Heart left ventricle (tissue), 16 donors: ENCODE measurements at regions not wholly inside any gene's neighbourhood (a gene's known extent, or its start where the extent isn't known, plus 50 kb on each side); places are given as distances from the start of the nearest gene placed in this dataset.

Source experiments
- ATAC-seq, 4 donors: fragments of 200-7000 bp; cut with Tn5 transposase; one replicate each; pipeline ENCODE4 v1.9.1; 2020 to 2022; ENCODE audit warnings: moderate library complexity in 4 of 4, mild to moderate bottlenecking in 3 of 4, moderate number of reproducible peaks in 1 of 4
- DNase-seq, 5 donors: peaks; one replicate each; pipeline ENCODE4 v3.0.0-alpha.2; 2020
- H3K27ac ChIP-seq, 12 donors: fragments of 200-600 bp; sonication (generic) in 4 of 12; one replicate each; pipeline versions ENCODE4 v1.5.0 to v1.8.0; 2016 to 2022; ENCODE audit warnings: mild to moderate bottlenecking in 2 of 12
- H3K27me3 ChIP-seq, 9 donors: fragments of 200-600 bp; sonication (generic) in 2 of 9; one replicate each; pipeline versions ENCODE4 v1.5.1 to v1.8.0; 2016 to 2022; ENCODE audit warnings: mild to moderate bottlenecking in 3 of 9
- H3K36me3 ChIP-seq, 9 donors: fragments of 200-600 bp; sonication (generic) in 2 of 9; one replicate each; pipeline versions ENCODE4 v1.5.0 to v1.8.0; 2018 to 2022; ENCODE audit warnings: mild to moderate bottlenecking in 2 of 9
- H3K4me1 ChIP-seq, 12 donors: fragments of 200-600 bp; sonication (generic) in 4 of 12; one replicate each; pipeline versions ENCODE4 v1.5.0 to v1.8.0; 2016 to 2022; ENCODE audit warnings: mild to moderate bottlenecking in 3 of 12
- H3K4me3 ChIP-seq, 12 donors: fragments of 200-600 bp; sonication (generic) in 4 of 12; one replicate each; pipeline versions ENCODE4 v1.5.0 to v1.8.0; 2017 to 2022; ENCODE audit warnings: mild to moderate bottlenecking in 9 of 12, moderate library complexity in 4 of 12
- H3K9me3 ChIP-seq, 12 donors: fragments of 200-600 bp; sonication (generic) in 4 of 12; one replicate each; pipeline versions ENCODE4 v1.5.0 to v1.8.0; 2016 to 2022; ENCODE audit warnings: mild to moderate bottlenecking in 1 of 12
- CTCF ChIP-seq, 12 donors: fragments of 200-600 bp; sonication (generic) in 4 of 12; IDR thresholded peaks; one replicate each; pipeline versions ENCODE4 v1.5.0 to v1.8.0; 2018 to 2022; ENCODE audit warnings: antibody characterized with exemption in 12 of 12, mild to moderate bottlenecking in 5 of 12
- POLR2A ChIP-seq, 2 donors: fragments of 450-650 bp; IDR thresholded peaks; one replicate each; pipeline ENCODE4 v1.6.1; 2017; ENCODE audit warnings: antibody characterized with exemption in 2 of 2, mild to moderate bottlenecking in 2 of 2, moderate library complexity in 2 of 2
- WGBS, 4 donors: extraction: QIAGEN DNeasy Blood & Tissue Kit in 2 of 4; methylation state at CpG; one replicate each; pipeline versions ENCODE4 v1.1.5 to v1.1.7; 2013 to 2018; 5-methylcytosine and 5-hydroxymethylcytosine counted together
- intact Hi-C, 10 donors: fragments of 100-400 bp; cut with DNase I; formaldehyde crosslinking; loops; one replicate each; pipeline versions ENCODE4 v1.11.1 to v1.14.2; 2022
- donor health status: ischemic (EF 13 %, LVEDD 7.1; RV severe dilation, severe dysfunction).
- donor health status: healthy with polysubstance abuse.
- donor health status: DM: no; HTN: yes; CAD: no.
- donor health status: DM: no; HTN: no; CAD: no.
- donor health status: ischemic (EF 25% LVEDD 6.9; RV normal size, moderate dysfunction).
- donor health status: ischemic (EF 25% LVEDD 5.7; RV mildly dilated, moderate dysfunction).
- donor health status: healthy.
- donor health status: DM: yes; HTN: yes; CAD: no.
- donor health status: ischemic (EF 35%, LVEDD 5.7; RV mildly dilated, moderate dysfunction).
- donor health status: nonischemic (EF 11% LVEDD 7.7; RV severe dilation, severe dysfunction).
- donor health status: DM: yes; HTN: yes; CAD: no.
- donor health status: PGD.
- donor health status: ischemic (EF 29% LVEDD 5.4; RV normal size, mild dysfunction).
- donor health status: nonischemic (EF 23%, LVEDD 6.1; RV moderate dilation, normal function).

DNA sequence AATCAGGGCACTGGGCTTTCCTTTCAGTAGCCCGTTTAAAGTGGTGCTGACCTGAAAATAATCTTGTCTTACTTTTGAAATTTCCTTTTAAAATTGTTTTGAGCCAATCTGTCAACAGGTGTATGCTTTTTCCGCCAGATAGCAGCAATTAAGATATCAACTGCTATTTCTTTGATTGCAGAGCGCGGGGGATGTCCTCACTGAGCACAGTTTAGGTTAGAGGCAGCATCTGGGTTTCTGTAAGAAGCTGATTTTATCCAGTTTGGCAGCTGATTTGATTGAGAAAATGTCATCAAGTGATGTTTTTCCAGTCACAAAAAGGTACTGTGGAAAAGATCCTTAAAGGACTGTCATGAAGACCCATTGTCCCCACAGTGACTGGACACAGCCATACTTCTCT, 371.8 kb downstream of the ADAMTS20 start:
- DNase-seq (no peak), ATAC-seq (no peak)
- Histone ChIP-seq H3K9me3 (peaks cover 0 to 18% (median 0%) of the 10 kb centered on the region in 12 donors), H3K4me3 (no peak overlapping the region), H3K27ac (no peak overlapping the region), H3K36me3 (no peaks in the 10 kb centered on the region), H3K4me1 (peaks cover 0 to 7% (median 0%) of the 10 kb centered on the region in 12 donors), H3K27me3 (no peaks in the 10 kb centered on the region)
- WGBS, 4 donors: 40 to 54% (median 51%) methylated on average over 4 of the region's 4 CpGs
- TF ChIP-seq CTCF (IDR thresholded peaks at IDR 0.05): no peak
- TF ChIP-seq POLR2A (IDR thresholded peaks at IDR 0.05): no peak
- intact Hi-C loops: no loop called here

DNA sequence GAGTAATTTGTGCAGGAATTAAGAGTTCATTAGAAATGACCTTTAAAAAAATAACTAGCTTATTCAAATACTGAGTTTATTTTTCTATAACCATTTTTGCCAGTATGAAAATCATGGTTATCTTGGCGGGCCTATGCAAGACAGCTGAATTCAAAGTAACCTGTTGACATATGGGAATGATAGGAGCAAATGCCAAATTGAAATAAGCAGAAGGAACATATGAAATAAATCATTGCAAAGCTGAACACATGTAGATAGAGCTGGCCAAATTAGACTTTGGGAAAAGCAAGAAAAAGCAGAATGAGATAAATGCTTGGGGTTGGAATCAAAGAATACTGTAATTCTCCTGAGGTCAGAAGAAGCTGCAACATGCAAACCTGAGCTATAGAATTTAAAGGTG, 372.5 kb downstream of the ADAMTS20 start:
- no peak for DNase-seq
- Histone ChIP-seq H3K4me1 (peaks cover 0 to 7% (median 0%) of the 10 kb centered on the region in 12 donors), H3K36me3 (no peaks in the 10 kb centered on the region), H3K4me3 (no peak overlapping the region), H3K27me3 (no peaks in the 10 kb centered on the region), H3K27ac (no peak overlapping the region), H3K9me3 (peaks cover 0 to 18% (median 0%) of the 10 kb centered on the region in 12 donors)
- TF ChIP-seq CTCF (IDR thresholded peaks at IDR 0.05) (no peak), POLR2A (IDR thresholded peaks at IDR 0.05) (no peak)
- WGBS, 4 donors: 60 to 78% (median 70%) methylated on average over 1 of the region's 1 CpG
- intact Hi-C loops: no loop called here
- ATAC-seq: no peak

DNA sequence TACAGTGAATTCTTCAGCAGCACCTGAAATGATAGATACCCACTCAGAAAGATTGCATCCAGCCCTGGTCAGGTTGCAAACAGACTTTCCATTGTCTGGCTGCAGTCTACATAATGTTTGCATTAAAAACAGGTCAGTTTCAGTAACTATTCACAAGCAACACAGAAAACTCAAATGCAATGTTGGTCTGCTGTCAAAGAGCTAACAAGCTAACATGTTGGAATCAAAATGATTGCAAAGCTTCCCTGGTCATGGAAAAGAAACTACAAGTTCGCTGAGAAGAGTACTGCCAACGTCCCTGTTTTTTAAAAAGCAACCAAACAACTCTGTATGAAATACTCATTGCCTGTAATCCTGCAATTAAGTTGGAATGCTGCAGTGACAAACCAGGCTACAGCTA, 374.7 kb downstream of the ADAMTS20 start:
- intact Hi-C loops: no loop called here
- H3K4me3 ChIP-seq: no peak overlapping the region
- DNase-seq (no peak), ATAC-seq (no peak)
- H3K27ac ChIP-seq: no peak overlapping the region
- WGBS, 4 donors: 64 to 93% (median 88%) methylated on average over 2 of the region's 2 CpGs
- TF ChIP-seq POLR2A (IDR thresholded peaks at IDR 0.05): no peak
- no peak for TF ChIP-seq CTCF (IDR thresholded peaks at IDR 0.05)
- peaks cover 0 to 7% (median 0%) of the 10 kb centered on the region in 12 donors for H3K4me1 ChIP-seq
- no peaks in the 10 kb centered on the region for H3K36me3 ChIP-seq
- H3K27me3 ChIP-seq: no peaks in the 10 kb centered on the region
- peaks cover 0 to 7% (median 0%) of the 10 kb centered on the region in 12 donors for H3K9me3 ChIP-seq

DNA sequence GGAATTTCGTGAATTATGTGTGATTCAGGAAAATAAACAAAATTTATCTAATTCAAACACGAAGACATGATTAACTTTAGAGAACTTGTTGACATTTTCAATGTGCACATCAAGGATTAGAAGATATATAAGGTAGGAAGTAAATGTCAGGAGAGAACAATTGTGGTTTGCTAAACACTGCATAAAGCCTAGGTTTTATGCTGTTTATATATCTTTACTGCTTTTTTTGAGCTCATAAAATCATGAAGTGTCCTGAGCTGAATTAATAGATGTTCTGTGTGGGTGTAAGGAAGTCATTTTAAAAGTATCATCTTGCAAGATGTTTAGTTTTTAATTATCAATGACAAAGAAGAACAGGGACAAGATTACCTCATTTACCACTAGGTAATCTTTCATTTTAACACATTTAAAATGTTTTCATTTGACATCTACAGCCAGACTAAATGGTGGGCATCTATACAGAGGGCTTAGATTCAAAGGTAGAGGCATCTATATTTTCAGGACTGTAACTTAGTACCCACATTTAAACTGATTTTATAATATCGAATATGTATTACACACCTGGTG, 382.8 kb downstream of the ADAMTS20 start:
- no peak overlapping the region for H3K27ac ChIP-seq
- no peak overlapping the region for H3K4me3 ChIP-seq
- intact Hi-C loops: no loop called here
- no peaks in the 10 kb centered on the region for H3K36me3 ChIP-seq
- H3K27me3 ChIP-seq: no peaks in the 10 kb centered on the region
- H3K4me1 ChIP-seq: no peaks in the 10 kb centered on the region
- TF ChIP-seq CTCF (IDR thresholded peaks at IDR 0.05) (no peak), POLR2A (IDR thresholded peaks at IDR 0.05) (no peak)
- no peak for ATAC-seq
- no peak for DNase-seq
- WGBS, 4 donors: 64 to 70% (median 66%) methylated on average over 3 of the region's 3 CpGs
- H3K9me3 ChIP-seq: no peaks in the 10 kb centered on the region
